CD14-positive monocyte (primary cell): ENCODE measurements at regions not wholly inside any gene's neighbourhood (a gene's known extent, or its start where the extent isn't known, plus 50 kb on each side); places are given as distances from the start of the nearest gene placed in this dataset.

Source experiments
- DNase-seq, 3 donors: peaks; one replicate each; pipeline ENCODE4 v3.0.0-alpha.2; 2011 to 2022
- H2AFZ ChIP-seq: 2 replicates; pipeline ENCODE4 v1.6.0; 2012; ENCODE audit warnings: mild to moderate bottlenecking, low read depth, low read length, inconsistent platforms; ENCODE audit not compliant: insufficient read depth, poor library complexity, severe bottlenecking
- H3K27ac ChIP-seq, 2 donors: 1 replicate in 1 of 2; 2 replicates in 1 of 2; pipeline ENCODE4 v1.5.1; 2012 to 2013; ENCODE audit warnings: low read length in 2 of 2, control low read depth in 1 of 2, inconsistent platforms in 1 of 2, low read depth in 1 of 2, mild to moderate bottlenecking in 1 of 2
- H3K27me3 ChIP-seq, 2 donors: one replicate each; pipeline versions ENCODE4 v1.6.0 to v1.6.1; 2011 to 2013; ENCODE audit warnings: low read length in 2 of 2; ENCODE audit not compliant: control insufficient read depth in 2 of 2, insufficient read depth in 2 of 2
- H3K36me3 ChIP-seq, 2 donors: replicated peaks in 1 of 2; 1 replicate in 1 of 2; 2 replicates in 1 of 2; pipeline versions ENCODE4 v1.5.1 to v1.6.1; 2012 to 2013; ENCODE audit warnings: low read length in 2 of 2, control low read depth in 1 of 2, inconsistent platforms in 1 of 2, mild to moderate bottlenecking in 1 of 2; ENCODE audit not compliant: insufficient read depth in 2 of 2, control insufficient read depth in 1 of 2
- H3K4me1 ChIP-seq, 2 donors: 1 replicate in 1 of 2; 2 replicates in 1 of 2; pipeline versions ENCODE4 v1.5.1 to v1.6.1; 2012 to 2013; ENCODE audit warnings: low read length in 2 of 2, control low read depth in 1 of 2, inconsistent platforms in 1 of 2, mild to moderate bottlenecking in 1 of 2, moderate library complexity in 1 of 2; ENCODE audit not compliant: insufficient read depth in 2 of 2, control insufficient read depth in 1 of 2
- H3K4me2 ChIP-seq: replicated peaks from 2 replicates; pipeline ENCODE3; 2012; ENCODE audit warnings: low read length, moderate library complexity, mild to moderate bottlenecking; ENCODE audit not compliant: poor library complexity, severe bottlenecking; ENCODE audit errors: extremely low read depth
- H3K4me3 ChIP-seq, 3 experiments: fragments of 200-600 bp in 1 of 3; sonication (generic) in 1 of 3; replicated peaks in 1 of 3; 1 replicate in 2 of 3; 2 replicates in 1 of 3; pipeline ENCODE4 v1.5.1; 2011 to 2013; ENCODE audit warnings: low read length in 3 of 3, mild to moderate bottlenecking in 3 of 3, control low read depth in 2 of 3, low read depth in 2 of 3, inconsistent platforms in 1 of 3, moderate library complexity in 1 of 3
- H3K79me2 ChIP-seq: 2 replicates; pipeline ENCODE4 v1.6.0; 2012; ENCODE audit warnings: mild to moderate bottlenecking, control low read depth, inconsistent platforms, low read length, moderate library complexity; ENCODE audit not compliant: insufficient read depth
- H3K9ac ChIP-seq: 2 replicates; pipeline ENCODE4 v1.6.0; 2017; ENCODE audit warnings: low read length, mild to moderate bottlenecking; ENCODE audit not compliant: insufficient read depth, poor library complexity, severe bottlenecking
- H3K9me3 ChIP-seq, 2 donors: replicated peaks in 1 of 2; 1 replicate in 1 of 2; 2 replicates in 1 of 2; pipeline versions ENCODE4 v1.5.1 to v1.6.1; 2012 to 2013; ENCODE audit warnings: low read length in 2 of 2, control low read depth in 1 of 2; ENCODE audit not compliant: control insufficient read depth in 1 of 2, insufficient read depth in 1 of 2
- H4K20me1 ChIP-seq: 2 replicates; pipeline ENCODE4 v1.6.0; 2012; ENCODE audit warnings: mild to moderate bottlenecking, low read length, control low read depth, moderate library complexity; ENCODE audit not compliant: insufficient read depth
- H3K27ac Mint-ChIP-seq, 7 donors: one replicate each; pipeline ENCODE4 v1.8.0; 2020; ENCODE audit warnings: mild to moderate bottlenecking in 7 of 7, mixed read lengths in 7 of 7, moderate library complexity in 6 of 7, inconsistent platforms in 2 of 7
- H3K27me3 Mint-ChIP-seq, 3 donors: one replicate each; pipeline ENCODE4 v1.8.0; 2021 to 2022; ENCODE audit warnings: low read depth in 3 of 3, mild to moderate bottlenecking in 3 of 3, mixed read lengths in 3 of 3, moderate library complexity in 3 of 3, inconsistent platforms in 1 of 3
- H3K36me3 Mint-ChIP-seq, 2 donors: one replicate each; pipeline ENCODE4 v1.8.0; 2020; ENCODE audit warnings: mixed read lengths in 2 of 2, inconsistent platforms in 1 of 2, mild to moderate bottlenecking in 1 of 2
- H3K4me1 Mint-ChIP-seq: one replicate; pipeline ENCODE4 v1.8.0; 2020; ENCODE audit warnings: mild to moderate bottlenecking, mixed read lengths
- H3K4me3 Mint-ChIP-seq, 2 donors: one replicate each; pipeline ENCODE4 v1.8.0; 2020; ENCODE audit warnings: mild to moderate bottlenecking in 2 of 2, mixed read lengths in 2 of 2, moderate library complexity in 1 of 2
- H3K9me3 Mint-ChIP-seq, 7 donors: one replicate each; pipeline ENCODE4 v1.8.0; 2020 to 2022; ENCODE audit warnings: mixed read lengths in 7 of 7, mild to moderate bottlenecking in 6 of 7, moderate library complexity in 6 of 7, inconsistent platforms in 2 of 7
- CTCF ChIP-seq: fragments of 200-600 bp; IDR thresholded peaks from one replicate; pipeline ENCODE4 v1.8.0; 2022; ENCODE audit warnings: antibody characterized with exemption, mild to moderate bottlenecking
- WGBS: methylation state at CpG from one replicate; pipeline ENCODE4 v1.1.5; 2013; ENCODE audit warnings: missing lambda C conversion rate; ENCODE audit not compliant: insufficient coverage; 5-methylcytosine and 5-hydroxymethylcytosine counted together
- intact Hi-C, 2 donors: fragments of 100-400 bp; cut with micrococcal nuclease; formaldehyde crosslinking; loops; one replicate each; pipeline versions ENCODE4 v1.15.0 to v1.15.1; 2023

- no peak for TF ChIP-seq CTCF
- no peaks in the 10 kb centered on the region for H3K36me3 Mint-ChIP-seq
- no CpG with 5 or more reads among the region's 1 CpG for whole genome bisulfite sequencing
- Histone ChIP-seq H3K9me3 (peaks cover 0 to 12% of the 10 kb centered on the region in 2 donors), H3K4me3 (no peak overlapping the region), H3K27me3 (no peaks in the 10 kb centered on the region), H3K36me3 (no peaks in the 10 kb centered on the region), H3K4me2 (no peak overlapping the region), H3K79me2 (no peaks in the 10 kb centered on the region), H3K9ac (no peak overlapping the region), H4K20me1 (no peaks in the 10 kb centered on the region), H2AFZ (no peak overlapping the region), H3K4me1 (no peaks in the 10 kb centered on the region), H3K27ac (no peak overlapping the region)
- H3K9me3 Mint-ChIP-seq, result peaks cover 2 to 12% (median 7%) of the 10 kb centered on the region in 7 donors
- no peak overlapping the region for H3K27ac Mint-ChIP-seq
- no peak for DNase-seq
- intact Hi-C loops, result no loop called here
- H3K27me3 Mint-ChIP-seq, result no peaks in the 10 kb centered on the region
- H3K4me1 Mint-ChIP-seq, result no peaks in the 10 kb centered on the region
- H3K4me3 Mint-ChIP-seq, result no peak overlapping the region
Measured at GRCh38 chr10:107502229-107502985, 337.9 kb upstream of the SORCS1 start.

GRCh38 chr10:107498983-107499382 is 334.5 kb upstream of the SORCS1 start:
- H3K4me3 ChIP-seq, result no peak overlapping the region
- DNase-seq, result no peak
- no peaks in the 10 kb centered on the region for H3K36me3 Mint-ChIP-seq
- peaks cover 0 to 13% (median 6%) of the 10 kb centered on the region in 7 donors for H3K9me3 Mint-ChIP-seq
- no peaks in the 10 kb centered on the region for H3K79me2 ChIP-seq
- H3K27me3 Mint-ChIP-seq, result no peaks in the 10 kb centered on the region
- H3K9ac ChIP-seq, result no peak overlapping the region
- no peak overlapping the region for H3K27ac ChIP-seq
- H3K4me1 Mint-ChIP-seq, result no peaks in the 10 kb centered on the region
- H3K4me3 Mint-ChIP-seq, result no peak overlapping the region
- intact Hi-C loops, result no loop called here
- no peaks in the 10 kb centered on the region for H3K4me1 ChIP-seq
- H3K27ac Mint-ChIP-seq, result no peak overlapping the region
- no peaks in the 10 kb centered on the region for H3K36me3 ChIP-seq
- H4K20me1 ChIP-seq, result no peaks in the 10 kb centered on the region
- H3K27me3 ChIP-seq, result no peaks in the 10 kb centered on the region
- peaks cover 0 to 6% of the 10 kb centered on the region in 2 donors for H3K9me3 ChIP-seq
- no peak overlapping the region for H2AFZ ChIP-seq
- H3K4me2 ChIP-seq, result no peak overlapping the region
- no peak for TF ChIP-seq CTCF
